Liver (tissue), 8 donors: ENCODE measurements at regions not wholly inside any gene's neighbourhood (a gene's known extent, or its start where the extent isn't known, plus 50 kb on each side); places are given as distances from the start of the nearest gene placed in this dataset.

Experiments used
- DNase-seq: peaks from one replicate; pipeline ENCODE4 v3.0.0-alpha.2; 2017; ENCODE audit warnings: low spot score
- H3K27ac ChIP-seq, 2 donors: one replicate each; pipeline ENCODE4 v1.7.0; 2013; ENCODE audit warnings: inconsistent platforms in 2 of 2, low read length in 2 of 2, control low read depth in 1 of 2, low read depth in 1 of 2, mild to moderate bottlenecking in 1 of 2
- H3K27me3 ChIP-seq, 4 donors: one replicate each; pipeline versions ENCODE4 v1.6.1 to v1.7.0; 2013; ENCODE audit warnings: low read length in 3 of 4, inconsistent platforms in 1 of 4, mild to moderate bottlenecking in 1 of 4, moderate library complexity in 1 of 4; ENCODE audit not compliant: control insufficient read depth in 4 of 4, insufficient read depth in 4 of 4
- H3K36me3 ChIP-seq, 4 donors: one replicate each; pipeline versions ENCODE4 v1.6.1 to v1.7.0; 2013; ENCODE audit warnings: low read length in 3 of 4, mild to moderate bottlenecking in 3 of 4, low read depth in 1 of 4, moderate library complexity in 1 of 4; ENCODE audit not compliant: control insufficient read depth in 4 of 4, insufficient read depth in 3 of 4
- H3K4me1 ChIP-seq, 4 donors: one replicate each; pipeline versions ENCODE4 v1.6.1 to v1.7.0; 2013; ENCODE audit warnings: low read length in 3 of 4, mild to moderate bottlenecking in 3 of 4, moderate library complexity in 1 of 4; ENCODE audit not compliant: control insufficient read depth in 4 of 4, insufficient read depth in 4 of 4
- H3K4me3 ChIP-seq, 3 donors: one replicate each; pipeline versions ENCODE4 v1.6.1 to v1.7.0; 2013; ENCODE audit warnings: low read length in 3 of 3, control low read depth in 1 of 3, low read depth in 1 of 3, mild to moderate bottlenecking in 1 of 3
- H3K9ac ChIP-seq, 2 donors: one replicate each; pipeline ENCODE4 v1.7.0; 2013; ENCODE audit warnings: low read length in 2 of 2, mild to moderate bottlenecking in 2 of 2, moderate library complexity in 2 of 2, control low read depth in 1 of 2, low read depth in 1 of 2
- H3K9me3 ChIP-seq, 4 donors: one replicate each; pipeline versions ENCODE4 v1.6.1 to v1.7.0; 2013; ENCODE audit warnings: low read length in 3 of 4; ENCODE audit not compliant: control insufficient read depth in 4 of 4
- ATF3 ChIP-seq: IDR thresholded peaks from 2 replicates; pipeline ENCODE4 v1.6.1; 2016; ENCODE audit warnings: antibody characterized with exemption
- CTCF ChIP-seq: fragments of 150-350 bp; IDR thresholded peaks from 2 replicates; pipeline ENCODE4 v1.5.1; 2017; ENCODE audit warnings: improper control_type of control experiment, low read depth, low read length; ENCODE audit not compliant: missing input control
- EGR1 ChIP-seq, 2 donors: IDR thresholded peaks; 2 replicates each; pipeline ENCODE4 v1.6.1; 2016 to 2018; ENCODE audit warnings: antibody characterized with exemption in 2 of 2, low read depth in 2 of 2
- FOXA1 ChIP-seq: IDR thresholded peaks from 2 replicates; pipeline ENCODE4 v1.6.1; 2016; ENCODE audit warnings: antibody characterized with exemption
- FOXA2 ChIP-seq: IDR thresholded peaks from 2 replicates; pipeline ENCODE4 v1.6.1; 2016; ENCODE audit warnings: antibody characterized with exemption
- GABPA ChIP-seq, 2 donors: IDR thresholded peaks in 1 of 2; conservative IDR thresholded peaks in 1 of 2; 2 replicates each; pipeline ENCODE4 v1.6.1; 2016; ENCODE audit warnings: antibody characterized with exemption in 2 of 2, mild to moderate bottlenecking in 1 of 2, moderate library complexity in 1 of 2
- HNF4A ChIP-seq, 2 donors: conservative IDR thresholded peaks; 2 replicates each; pipeline ENCODE4 v1.6.1; 2016; ENCODE audit warnings: antibody characterized with exemption in 2 of 2, mild to moderate bottlenecking in 2 of 2
- HNF4G ChIP-seq: IDR thresholded peaks from 2 replicates; pipeline ENCODE4 v1.6.1; 2016; ENCODE audit warnings: antibody characterized with exemption
- JUND ChIP-seq, 2 donors: IDR thresholded peaks; 2 replicates each; pipeline ENCODE4 v1.6.1; 2016; ENCODE audit warnings: antibody characterized with exemption in 2 of 2
- MAX ChIP-seq: IDR thresholded peaks from 2 replicates; pipeline ENCODE4 v1.6.1; 2016; ENCODE audit warnings: antibody characterized with exemption
- NR2F2 ChIP-seq: IDR thresholded peaks from 2 replicates; pipeline ENCODE4 v1.6.1; 2016; ENCODE audit warnings: antibody characterized with exemption
- RAD21 ChIP-seq, 2 donors: IDR thresholded peaks; 2 replicates each; pipeline ENCODE4 v1.6.1; 2016; ENCODE audit warnings: antibody characterized with exemption in 2 of 2, mild to moderate bottlenecking in 2 of 2
- REST ChIP-seq: IDR thresholded peaks from 2 replicates; pipeline ENCODE4 v1.6.1; 2016; ENCODE audit warnings: antibody characterized with exemption, mild to moderate bottlenecking
- SP1 ChIP-seq: IDR thresholded peaks from 2 replicates; pipeline ENCODE4 v1.6.1; 2018; ENCODE audit warnings: antibody characterized with exemption, mild to moderate bottlenecking
- TAF1 ChIP-seq: conservative IDR thresholded peaks from 2 replicates; pipeline ENCODE4 v1.6.1; 2016; ENCODE audit warnings: antibody characterized with exemption, mild to moderate bottlenecking
- YY1 ChIP-seq: IDR thresholded peaks from 2 replicates; pipeline ENCODE4 v1.6.1; 2016; ENCODE audit warnings: antibody characterized with exemption, mild to moderate bottlenecking
- ZBTB33 ChIP-seq: IDR thresholded peaks from 2 replicates; pipeline ENCODE4 v1.6.1; 2016; ENCODE audit warnings: antibody characterized with exemption
- WGBS: extraction: QIAGEN DNeasy Blood & Tissue Kit; methylation state at CpG from one replicate; pipeline ENCODE4 v1.1.7; 2013; 5-methylcytosine and 5-hydroxymethylcytosine counted together
- donor health status: healthy.
- donor health status: healthy.
- donor health status: healthy.
- donor health status: healthy.
- donor health status: healthy.

- no peak for TF ChIP-seq CTCF
- no peak for TF ChIP-seq TAF1
- TF ChIP-seq HNF4G = no peak
- no peak for TF ChIP-seq RAD21 (IDR thresholded peaks at IDR 0.05)
- no peak for TF ChIP-seq SP1
- no peak overlapping the region for H3K4me3 ChIP-seq
- H3K36me3 ChIP-seq = peaks cover 0 to 2% (median 0%) of the 10 kb centered on the region in 4 donors
- H3K27me3 ChIP-seq = no peaks in the 10 kb centered on the region
- no peak overlapping the region for H3K9ac ChIP-seq
- DNase-seq = no peak
- no peaks in the 10 kb centered on the region for H3K4me1 ChIP-seq
- 89% methylated on average over 3 of the region's 3 CpGs for WGBS
- H3K27ac ChIP-seq = no peak overlapping the region
- H3K9me3 ChIP-seq = no peaks in the 10 kb centered on the region
Measured at GRCh38 chr22:42198226-42198625, 67.6 kb upstream of the CYP2D6 start.

- TF ChIP-seq MAX (no peak), RAD21 (IDR thresholded peaks at IDR 0.05) (no peak), FOXA1 (no peak), ATF3 (no peak), JUND (IDR thresholded peaks at IDR 0.05) (no peak)
- 98% methylated on average over 2 of the region's 2 CpGs for WGBS
- peaks cover 0 to 2% (median 0%) of the 10 kb centered on the region in 4 donors for H3K36me3 ChIP-seq
- no peaks in the 10 kb centered on the region for H3K27me3 ChIP-seq
- H3K9ac ChIP-seq = no peak overlapping the region
- H3K27ac ChIP-seq = no peak overlapping the region
- H3K4me1 ChIP-seq = peaks cover 0 to 2% (median 0%) of the 10 kb centered on the region in 4 donors
- H3K9me3 ChIP-seq = no peaks in the 10 kb centered on the region
- H3K4me3 ChIP-seq = no peak overlapping the region
- no peak for DNase-seq
Measured at GRCh38 chr22:42196454-42196853, 65.8 kb upstream of the CYP2D6 start.

GRCh38 chr22:42194953-42195352, 64.3 kb upstream of the CYP2D6 start:
- no peaks in the 10 kb centered on the region for H3K36me3 ChIP-seq
- DNase-seq = no peak
- no peak overlapping the region for H3K4me3 ChIP-seq
- no peaks in the 10 kb centered on the region for H3K9me3 ChIP-seq
- peaks cover 0 to 2% (median 0%) of the 10 kb centered on the region in 4 donors for H3K4me1 ChIP-seq
- no peak overlapping the region for H3K9ac ChIP-seq
- no peaks in the 10 kb centered on the region for H3K27me3 ChIP-seq
- H3K27ac ChIP-seq = no peak overlapping the region
- TF ChIP-seq FOXA2 (no peak), HNF4A (conservative IDR thresholded peaks at IDR 0.05) (no peak), GABPA (IDR thresholded peaks at IDR 0.05 in 1 of 2, conservative IDR thresholded peaks at IDR 0.05 in 1 of 2) (no peak), FOXA1 (no peak), YY1 (no peak), RAD21 (IDR thresholded peaks at IDR 0.05) (no peak), SP1 (no peak), JUND (IDR thresholded peaks at IDR 0.05) (no peak), NR2F2 (no peak), REST (no peak), CTCF (no peak), TAF1 (no peak), ATF3 (no peak), ZBTB33 (no peak), EGR1 (IDR thresholded peaks at IDR 0.05; ENCODE audit: low read depth in 2 of 2) (no peak), MAX (no peak)
